ENCODE measurements at regions not wholly inside any gene's neighbourhood (a gene's known extent, or its start where the extent isn't known, plus 50 kb on each side); places are given as distances from the start of the nearest gene placed in this dataset.

DNA sequence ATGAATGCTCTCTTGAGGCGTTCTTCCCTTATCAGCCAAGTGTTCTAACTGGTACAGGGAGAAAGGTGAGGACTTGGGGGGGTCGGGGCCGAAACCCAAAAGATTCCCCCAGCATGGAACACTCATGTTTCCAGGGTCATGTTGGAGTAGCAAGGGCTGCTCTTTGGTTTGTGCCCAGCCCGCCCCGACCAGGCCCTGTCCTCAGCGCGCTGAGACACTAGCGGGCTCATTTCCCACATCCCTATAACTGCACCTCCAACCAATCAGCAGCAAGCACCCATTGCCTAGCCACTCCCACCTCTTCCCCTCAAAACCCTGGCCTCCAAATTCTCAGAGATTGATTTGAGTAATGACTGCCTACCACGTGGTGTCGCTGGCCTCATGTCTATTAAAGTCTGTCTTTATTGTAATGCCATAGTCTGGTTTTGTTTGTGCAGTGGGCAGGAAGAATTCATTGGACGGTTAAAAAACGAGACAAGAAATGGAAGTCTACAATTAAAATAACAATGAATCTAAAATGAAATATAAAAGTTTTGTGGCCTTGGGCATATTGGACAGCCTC is 1928.4 kb downstream of the STIM2 start:
- Histone ChIP-seq H3K9me3 (no peaks in the 10 kb centered on the region), H3K4me1 (no peaks in the 10 kb centered on the region), H3K4me3 (no peak overlapping the region), H3K27me3 (no peaks in the 10 kb centered on the region), H3K27ac (no peak overlapping the region), H3K36me3 (no peaks in the 10 kb centered on the region)
- no peak for DNase-seq
- TF ChIP-seq POLR2A (IDR thresholded peaks at IDR 0.05), result no peak
- TF ChIP-seq, protein P1, sequence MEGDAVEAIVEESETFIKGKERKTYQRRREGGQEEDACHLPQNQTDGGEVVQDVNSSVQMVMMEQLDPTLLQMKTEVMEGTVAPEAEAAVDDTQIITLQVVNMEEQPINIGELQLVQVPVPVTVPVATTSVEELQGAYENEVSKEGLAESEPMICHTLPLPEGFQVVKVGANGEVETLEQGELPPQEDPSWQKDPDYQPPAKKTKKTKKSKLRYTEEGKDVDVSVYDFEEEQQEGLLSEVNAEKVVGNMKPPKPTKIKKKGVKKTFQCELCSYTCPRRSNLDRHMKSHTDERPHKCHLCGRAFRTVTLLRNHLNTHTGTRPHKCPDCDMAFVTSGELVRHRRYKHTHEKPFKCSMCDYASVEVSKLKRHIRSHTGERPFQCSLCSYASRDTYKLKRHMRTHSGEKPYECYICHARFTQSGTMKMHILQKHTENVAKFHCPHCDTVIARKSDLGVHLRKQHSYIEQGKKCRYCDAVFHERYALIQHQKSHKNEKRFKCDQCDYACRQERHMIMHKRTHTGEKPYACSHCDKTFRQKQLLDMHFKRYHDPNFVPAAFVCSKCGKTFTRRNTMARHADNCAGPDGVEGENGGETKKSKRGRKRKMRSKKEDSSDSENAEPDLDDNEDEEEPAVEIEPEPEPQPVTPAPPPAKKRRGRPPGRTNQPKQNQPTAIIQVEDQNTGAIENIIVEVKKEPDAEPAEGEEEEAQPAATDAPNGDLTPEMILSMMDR (IDR thresholded peaks at IDR 0.05), result no peak

DNA sequence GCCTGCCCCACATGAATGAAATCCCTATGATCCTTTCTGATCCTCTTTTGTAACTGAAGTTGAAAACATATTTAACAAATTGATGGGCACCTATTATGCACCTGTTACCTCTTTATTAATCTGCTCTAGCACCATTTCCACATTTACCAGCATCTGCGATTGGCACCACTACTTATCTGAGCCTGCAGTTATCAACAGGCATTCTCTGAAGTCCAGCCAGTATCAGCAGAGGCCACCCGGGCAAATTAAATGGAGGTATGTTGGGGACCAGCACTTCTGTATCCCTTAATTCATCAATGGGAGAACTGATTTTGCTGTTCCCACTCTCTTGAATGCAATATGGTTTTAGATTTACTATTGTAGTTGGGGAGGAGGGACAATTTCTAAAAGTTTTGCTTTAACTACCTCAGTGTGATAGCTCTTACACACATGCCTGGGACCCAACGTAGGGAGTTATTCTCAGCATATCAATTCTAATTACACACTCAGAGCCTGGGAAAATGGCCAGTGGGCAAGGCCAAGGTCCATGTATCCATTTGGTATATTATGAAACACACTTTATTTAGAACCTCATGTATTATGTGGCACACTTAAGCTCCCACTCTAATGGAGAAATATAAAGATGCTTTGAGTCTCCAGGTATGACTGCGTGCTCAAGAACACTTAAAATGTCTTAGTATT is 1927.1 kb upstream of the PCDH7 start:
- H3K9me3 ChIP-seq, result no peaks in the 10 kb centered on the region
- TF ChIP-seq, protein P1 (IDR thresholded peaks at IDR 0.05), result no peak
- no peak for DNase-seq
- no peak overlapping the region for H3K4me3 ChIP-seq
- H3K4me1 ChIP-seq, result no peaks in the 10 kb centered on the region
- no peaks in the 10 kb centered on the region for H3K27me3 ChIP-seq
- no peak overlapping the region for H3K27ac ChIP-seq
- H3K36me3 ChIP-seq, result no peaks in the 10 kb centered on the region

DNA sequence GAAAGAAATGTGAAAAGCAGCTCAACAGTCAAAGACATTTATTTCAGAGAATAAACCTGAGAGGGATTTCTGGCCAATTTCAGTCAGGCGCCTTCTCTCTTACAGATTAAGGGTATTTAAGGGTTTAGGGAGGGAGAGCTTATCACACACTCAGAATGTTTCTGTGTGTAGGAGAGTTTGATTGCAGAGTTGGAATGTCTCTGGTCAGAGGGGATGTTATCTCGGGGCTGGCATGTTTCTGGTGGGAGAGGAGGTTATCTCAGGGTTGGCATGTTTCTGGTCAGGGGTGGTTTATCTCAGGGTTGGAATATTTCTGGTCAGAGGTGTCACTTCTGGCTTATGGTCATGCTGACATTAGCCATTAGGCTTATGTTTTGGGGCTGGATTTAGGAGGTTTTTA is 1920.5 kb upstream of the PCDH7 start:
- DNase-seq, result no peak
- no peaks in the 10 kb centered on the region for H3K27me3 ChIP-seq
- H3K9me3 ChIP-seq, result no peaks in the 10 kb centered on the region
- H3K4me1 ChIP-seq, result no peaks in the 10 kb centered on the region
- H3K4me3 ChIP-seq, result no peak overlapping the region
- TF ChIP-seq POLR2A (IDR thresholded peaks at IDR 0.05), result no peak
- TF ChIP-seq, protein P1 (IDR thresholded peaks at IDR 0.05), result no peak
- H3K27ac ChIP-seq, result no peak overlapping the region
- no peaks in the 10 kb centered on the region for H3K36me3 ChIP-seq

DNA sequence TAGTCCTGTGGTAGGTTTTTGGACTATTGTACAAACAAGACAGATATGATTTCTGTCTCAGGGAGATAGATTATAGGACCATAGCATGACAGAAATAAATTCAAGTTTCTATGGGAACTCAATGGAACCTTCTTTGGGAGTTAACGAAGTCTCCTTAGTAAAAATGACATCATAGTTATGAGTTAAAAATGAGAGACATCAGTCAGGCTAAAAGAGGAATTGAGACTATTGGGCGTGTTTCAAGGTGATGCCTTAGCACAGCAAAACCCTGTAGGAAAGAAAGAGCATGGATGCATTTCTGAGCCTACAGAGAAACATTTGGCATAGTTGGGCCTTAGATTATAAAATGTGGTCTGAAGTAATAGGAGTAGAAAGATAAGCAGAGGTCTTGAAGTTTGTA is 1909.1 kb upstream of the PCDH7 start:
- TF ChIP-seq, protein P1 (IDR thresholded peaks at IDR 0.05), result no peak
- TF ChIP-seq POLR2A (IDR thresholded peaks at IDR 0.05), result no peak

DNA sequence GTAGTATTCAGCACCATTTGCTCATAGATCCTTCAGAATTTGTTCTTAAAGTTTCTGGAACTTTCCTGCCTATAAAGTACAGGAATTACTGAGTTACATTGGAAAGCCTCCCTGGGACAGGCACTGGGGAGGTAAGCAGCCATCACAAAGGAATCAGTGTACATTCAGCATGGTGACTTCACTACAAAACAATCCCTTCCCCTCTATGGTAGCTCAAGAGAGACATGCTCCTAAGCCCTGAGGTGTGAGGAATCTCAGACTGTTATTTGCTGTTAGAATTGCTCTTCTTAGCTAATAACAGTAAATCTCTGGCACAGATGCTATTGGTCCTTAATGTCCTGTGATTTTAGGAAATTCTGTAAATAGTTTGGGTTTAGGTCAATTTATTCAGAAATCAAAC is 1898.0 kb upstream of the PCDH7 start:
- DNase-seq, result no peak
- H3K4me1 ChIP-seq, result no peaks in the 10 kb centered on the region
- no peaks in the 10 kb centered on the region for H3K27me3 ChIP-seq
- no peaks in the 10 kb centered on the region for H3K36me3 ChIP-seq
- no peaks in the 10 kb centered on the region for H3K9me3 ChIP-seq
- TF ChIP-seq, protein P1 (IDR thresholded peaks at IDR 0.05), result no peak
- no peak overlapping the region for H3K27ac ChIP-seq
- H3K4me3 ChIP-seq, result no peak overlapping the region

More for the DNA sequence above, 1909.1 kb upstream of the PCDH7 start:
- Histone ChIP-seq H3K27ac (no peak overlapping the region), H3K4me1 (no peaks in the 10 kb centered on the region), H3K4me3 (no peak overlapping the region), H3K36me3 (no peaks in the 10 kb centered on the region), H3K27me3 (no peaks in the 10 kb centered on the region), H3K9me3 (peaks cover 0 to 3% (median 0%) of the 10 kb centered on the region in 4 donors)
- no peak for DNase-seq
